KMS-11 (cell line): ENCODE measurements at regions not wholly inside any gene's neighbourhood (a gene's known extent, or its start where the extent isn't known, plus 50 kb on each side); places are given as distances from the start of the nearest gene placed in this dataset.

Experiments used
- H2AFZ ChIP-seq: fragments of 200-600 bp; sonication (generic); 2 replicates; pipeline ENCODE4 v1.6.1; 2016; ENCODE audit warnings: antibody characterized with exemption, mixed run types, low read depth
- H3K27ac ChIP-seq: fragments of 200-600 bp; sonication (generic); 2 replicates; pipeline ENCODE4 v1.6.1; 2016; ENCODE audit warnings: mild to moderate bottlenecking, mixed run types
- H3K27me3 ChIP-seq: fragments of 200-600 bp; sonication (generic); 2 replicates; pipeline ENCODE4 v1.6.1; 2017; ENCODE audit warnings: mild to moderate bottlenecking, low read depth, mixed run types, moderate library complexity; ENCODE audit not compliant: insufficient read depth
- H3K36me3 ChIP-seq: fragments of 200-600 bp; sonication (generic); 2 replicates; pipeline ENCODE4 v1.6.1; 2017; ENCODE audit warnings: mild to moderate bottlenecking, mixed run types; ENCODE audit not compliant: insufficient read depth
- H3K4me1 ChIP-seq: fragments of 200-600 bp; sonication (generic); 2 replicates; pipeline ENCODE4 v1.6.1; 2016; ENCODE audit warnings: mild to moderate bottlenecking, low read depth, mixed run types; ENCODE audit not compliant: poor library complexity, severe bottlenecking
- H3K4me2 ChIP-seq: fragments of 200-600 bp; sonication (generic); 2 replicates; pipeline ENCODE4 v1.7.0; 2016; ENCODE audit warnings: mild to moderate bottlenecking, mixed run types
- H3K4me3 ChIP-seq: fragments of 200-600 bp; sonication (generic); IDR thresholded peaks from 2 replicates; pipeline ENCODE4 v1.6.1; 2017; ENCODE audit warnings: low read depth, low read length, mixed read lengths; ENCODE audit not compliant: insufficient read depth
- H3K79me2 ChIP-seq: fragments of 200-600 bp; sonication (generic); 2 replicates; pipeline ENCODE4 v1.6.1; 2016; ENCODE audit warnings: low read depth, mixed run types; ENCODE audit not compliant: insufficient read depth
- H3K9ac ChIP-seq: fragments of 200-600 bp; sonication (generic); 2 replicates; pipeline ENCODE4 v1.6.1; 2016; ENCODE audit warnings: mild to moderate bottlenecking, mixed run types
- H4K20me1 ChIP-seq: fragments of 200-600 bp; sonication (generic); 2 replicates; pipeline ENCODE4 v1.6.1; 2016; ENCODE audit warnings: mild to moderate bottlenecking, mixed run types; ENCODE audit not compliant: insufficient read depth
- CTCF ChIP-seq: fragments of 200-600 bp; sonication (generic); conservative IDR thresholded peaks from 2 replicates; pipeline ENCODE4 v1.6.1; 2017; ENCODE audit warnings: low read depth, mild to moderate bottlenecking, antibody characterized with exemption, low read length, moderate library complexity, mixed read lengths

- no peak for TF ChIP-seq CTCF
- no peak overlapping the region for H3K27ac ChIP-seq
Measured at GRCh38 chr10:58930500-58930899, 245.9 kb upstream of the PHYHIPL start.

GRCh38 chr10:58932126-58932525 lies 244.3 kb upstream of the PHYHIPL start:
- no peaks in the 10 kb centered on the region for H3K79me2 ChIP-seq
- H3K4me3 ChIP-seq: no peak overlapping the region
- no peak for TF ChIP-seq CTCF
- no peak overlapping the region for H2AFZ ChIP-seq
- no peak overlapping the region for H3K27ac ChIP-seq
- no peak overlapping the region for H3K9ac ChIP-seq
- H3K4me2 ChIP-seq: no peak overlapping the region
- H3K4me1 ChIP-seq: no peaks in the 10 kb centered on the region
- H3K27me3 ChIP-seq: no peaks in the 10 kb centered on the region
- H3K36me3 ChIP-seq: no peaks in the 10 kb centered on the region
- no peaks in the 10 kb centered on the region for H4K20me1 ChIP-seq

More at GRCh38 chr10:58930500-58930899, 245.9 kb upstream of the PHYHIPL start:
- no peak overlapping the region for H2AFZ ChIP-seq
- H4K20me1 ChIP-seq: no peaks in the 10 kb centered on the region
- no peak overlapping the region for H3K4me3 ChIP-seq
- H3K9ac ChIP-seq: no peak overlapping the region
- no peaks in the 10 kb centered on the region for H3K27me3 ChIP-seq
- H3K4me1 ChIP-seq: no peaks in the 10 kb centered on the region
- no peak overlapping the region for H3K4me2 ChIP-seq
- no peaks in the 10 kb centered on the region for H3K79me2 ChIP-seq
- H3K36me3 ChIP-seq: no peaks in the 10 kb centered on the region

- Histone ChIP-seq H3K9ac (no peak overlapping the region), H3K79me2 (no peaks in the 10 kb centered on the region), H2AFZ (no peak overlapping the region), H4K20me1 (no peaks in the 10 kb centered on the region), H3K27ac (no peak overlapping the region), H3K27me3 (no peaks in the 10 kb centered on the region), H3K4me3 (no peak overlapping the region), H3K4me2 (no peak overlapping the region), H3K36me3 (no peaks in the 10 kb centered on the region), H3K4me1 (no peaks in the 10 kb centered on the region)
- TF ChIP-seq CTCF: no peak
Measured at GRCh38 chr10:58932577-58933314, 243.7 kb upstream of the PHYHIPL start.

- Histone ChIP-seq H3K4me1 (no peaks in the 10 kb centered on the region), H3K4me3 (no peak overlapping the region), H3K27me3 (no peaks in the 10 kb centered on the region), H3K4me2 (no peak overlapping the region), H2AFZ (no peak overlapping the region), H3K9ac (no peak overlapping the region), H4K20me1 (no peaks in the 10 kb centered on the region), H3K27ac (no peak overlapping the region), H3K79me2 (no peaks in the 10 kb centered on the region), H3K36me3 (no peaks in the 10 kb centered on the region)
- no peak for TF ChIP-seq CTCF
Measured at GRCh38 chr10:58936364-58936763, 240.1 kb upstream of the PHYHIPL start.
